NCI-H82 (cell line): ENCODE measurements at regions not wholly inside any gene's neighbourhood (a gene's known extent, or its start where the extent isn't known, plus 50 kb on each side); places are given as distances from the start of the nearest gene placed in this dataset.

Experiments
- DNase-seq: peaks from one replicate; lab custom pipeline; 2025; lab: John Stamatoyannopoulos, UW

GRCh38 chr6:165748390-165748789 lies 85.3 kb upstream of the PDE10A start:
- no peak for DNase-seq

GRCh38 chr6:165747963-165748362 lies 84.9 kb upstream of the PDE10A start:
- no peak for DNase-seq

DNA sequence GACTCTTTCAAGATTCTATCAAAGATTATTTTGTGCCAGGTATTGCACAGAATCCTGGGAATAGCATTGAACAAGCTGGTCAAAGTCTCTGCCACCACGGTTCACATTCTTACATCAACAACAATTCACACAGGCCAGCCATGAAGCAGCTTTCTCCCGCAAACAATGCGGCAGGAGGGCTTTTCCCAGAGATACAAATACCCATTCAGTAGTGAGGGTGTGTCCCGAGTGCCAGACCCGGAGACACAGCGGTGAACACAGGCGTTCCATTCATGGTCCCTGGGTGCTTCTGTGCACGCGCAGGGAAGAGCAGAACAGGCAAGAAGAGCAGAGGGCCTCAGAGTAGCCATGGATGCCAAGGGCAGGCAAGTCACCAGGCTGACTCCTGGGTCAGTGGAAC lies 83.3 kb upstream of the PDE10A start:
- DNase-seq = no peak

DNA sequence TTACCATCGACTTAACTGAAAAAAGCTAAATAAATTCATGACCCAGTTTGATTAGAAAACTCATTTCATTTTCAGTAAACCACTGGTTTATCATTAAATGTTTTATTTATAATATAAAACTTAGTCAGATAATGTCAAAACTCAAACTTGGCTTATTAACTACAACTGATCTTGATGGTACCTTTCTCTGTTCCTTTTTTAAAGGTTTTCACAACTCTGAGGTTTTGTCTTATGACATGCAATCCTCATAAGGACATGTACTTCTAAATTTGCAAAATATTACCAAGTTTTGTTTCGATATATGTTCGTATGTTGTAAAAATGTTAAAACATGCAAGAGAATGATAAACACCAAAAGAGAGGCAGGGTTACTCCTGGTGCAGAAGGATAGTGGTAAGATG lies 82.5 kb upstream of the PDE10A start:
- DNase-seq = no peak

- DNase-seq = no peak
Measured at GRCh38 chr6:165744555-165745228, 81.7 kb upstream of the PDE10A start.

- DNase-seq = no peak
Measured at GRCh38 chr6:165743366-165743898, 80.4 kb upstream of the PDE10A start.

GRCh38 chr6:165742047-165742446 lies 79.0 kb upstream of the PDE10A start:
- no peak for DNase-seq

DNA sequence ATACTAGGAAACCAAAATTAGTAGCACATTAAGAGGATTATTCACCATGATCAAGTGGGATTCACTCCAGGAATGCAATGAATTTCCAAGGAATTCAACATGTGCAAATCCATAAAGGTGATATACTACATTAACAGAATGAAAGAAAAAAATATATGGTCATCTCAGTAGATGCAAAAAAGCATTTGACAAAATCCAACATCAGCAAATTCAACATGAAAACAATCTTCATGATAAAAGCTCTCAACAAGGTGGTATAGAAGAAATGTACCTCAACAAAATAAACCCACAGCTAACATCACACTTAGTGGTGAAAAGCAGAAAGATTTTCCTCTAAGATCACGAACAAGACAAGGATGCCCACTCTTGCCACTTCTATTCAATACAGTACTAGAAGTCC lies 74.4 kb upstream of the PDE10A start:
- no peak for DNase-seq

DNA sequence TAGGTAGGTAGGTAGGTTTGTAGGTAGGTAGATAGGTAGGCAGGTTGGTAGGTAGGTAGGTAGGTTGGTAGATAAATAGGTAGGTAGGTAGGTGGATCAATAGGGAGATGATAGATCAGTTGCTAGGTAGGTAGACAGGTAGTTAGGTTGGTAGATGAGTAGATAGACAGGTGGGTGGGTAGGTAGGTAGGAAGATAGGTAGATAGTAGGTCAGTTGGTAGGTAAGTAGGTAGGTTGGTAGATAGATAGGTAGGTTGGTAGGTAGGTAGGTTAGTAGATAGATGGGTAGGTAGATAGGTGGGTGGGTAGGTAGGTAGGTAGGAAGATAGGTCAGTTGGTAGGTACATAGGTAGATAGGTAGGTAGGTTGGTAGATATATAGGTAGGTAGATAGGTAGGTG lies 72.0 kb upstream of the PDE10A start:
- DNase-seq = no peak

- DNase-seq = no peak
Measured at GRCh38 chr6:165733489-165733791, 70.4 kb upstream of the PDE10A start.

GRCh38 chr6:165732696-165733488 lies 69.9 kb upstream of the PDE10A start:
- no peak for DNase-seq

GRCh38 chr6:165729307-165729936 lies 66.4 kb upstream of the PDE10A start:
- DNase-seq = peak; percentile 43

DNA sequence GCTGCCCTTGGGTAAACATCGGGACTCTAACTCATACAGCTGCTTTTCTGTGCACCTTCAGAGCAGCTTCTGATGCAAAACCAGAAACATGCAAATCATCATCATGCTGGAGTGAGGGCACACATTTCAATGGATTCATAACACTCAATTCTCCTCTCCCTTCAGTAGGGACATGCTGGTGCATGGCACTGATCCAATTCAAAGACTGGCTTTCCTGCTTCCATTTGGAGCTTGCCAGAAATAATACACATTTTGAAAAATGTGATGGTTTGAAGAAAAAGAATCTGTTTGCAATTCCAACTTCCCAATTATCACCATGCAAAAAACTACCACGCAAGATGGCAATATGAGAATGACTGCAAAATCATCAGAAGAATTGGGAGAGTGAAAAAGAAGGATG lies 65.2 kb upstream of the PDE10A start:
- DNase-seq = no peak

DNA sequence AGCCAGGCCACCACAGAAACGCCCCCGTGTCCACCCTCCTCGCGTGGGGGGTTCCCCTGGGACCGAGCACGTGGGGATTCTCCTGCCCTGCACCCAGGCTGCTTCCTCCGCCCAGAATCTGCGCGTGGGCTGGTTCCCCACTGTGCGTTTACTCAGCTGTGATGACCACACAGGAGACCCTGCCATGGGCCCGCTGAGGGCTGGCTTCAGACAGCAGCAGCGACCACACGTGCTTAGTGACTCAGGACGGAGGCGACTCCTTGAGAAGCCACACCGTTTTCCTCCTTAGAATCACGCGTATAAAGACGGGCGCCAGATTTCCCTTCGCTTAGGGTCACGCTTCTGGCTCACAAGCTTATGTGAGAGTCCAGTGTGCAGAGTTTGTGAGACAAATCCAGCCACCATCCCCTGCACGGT lies 63.9 kb upstream of the PDE10A start:
- DNase-seq = no peak

DNA sequence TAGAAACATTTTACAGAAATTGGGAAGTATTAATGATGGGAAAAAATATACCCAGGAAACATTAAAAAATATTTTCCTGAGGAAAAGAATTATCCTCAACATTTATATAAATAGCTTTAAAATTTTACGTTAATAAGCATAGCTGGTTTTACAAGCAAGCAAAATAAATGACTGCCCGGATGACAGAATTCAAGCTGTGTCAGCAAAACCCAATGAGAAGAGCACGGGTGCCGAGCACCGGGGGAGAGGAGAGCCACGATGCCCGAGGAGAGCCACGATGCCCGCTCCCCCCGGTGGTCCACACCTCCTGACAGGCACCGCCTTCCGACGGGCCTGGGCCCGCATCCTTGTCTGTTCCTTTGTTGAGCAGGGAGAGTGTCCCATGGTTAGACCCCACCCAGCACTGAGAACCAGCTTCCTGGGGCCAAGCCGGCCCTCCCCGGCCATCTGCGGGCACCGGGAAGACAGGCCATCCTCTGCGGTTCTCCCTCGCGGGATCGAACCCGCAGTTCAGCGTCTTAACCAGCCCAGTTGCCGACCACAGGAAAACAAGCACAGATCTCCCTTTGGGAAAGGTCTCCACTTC lies 63.3 kb upstream of the PDE10A start:
- no peak for DNase-seq

DNA sequence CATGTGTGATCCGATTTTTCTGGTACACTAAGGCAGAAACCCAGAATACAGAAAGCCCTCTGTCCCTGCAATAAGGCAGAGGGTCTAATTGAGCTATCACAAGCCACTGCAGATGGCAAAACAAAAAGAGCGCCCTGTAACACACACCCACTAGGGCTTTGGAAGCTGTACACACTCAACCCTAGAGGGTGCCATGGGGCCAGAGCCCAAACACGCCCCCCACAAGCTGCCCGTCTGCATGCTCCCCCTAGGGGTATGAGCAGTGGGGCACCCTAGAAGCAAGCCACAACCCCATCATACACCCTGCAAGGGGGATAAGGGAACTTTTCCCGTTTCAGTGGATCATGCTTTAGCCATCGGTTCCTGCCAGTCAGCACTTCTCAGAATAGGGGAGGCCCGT lies 62.2 kb upstream of the PDE10A start:
- DNase-seq = no peak

- DNase-seq = no peak
Measured at GRCh38 chr6:165723326-165723725, 60.3 kb upstream of the PDE10A start.

DNA sequence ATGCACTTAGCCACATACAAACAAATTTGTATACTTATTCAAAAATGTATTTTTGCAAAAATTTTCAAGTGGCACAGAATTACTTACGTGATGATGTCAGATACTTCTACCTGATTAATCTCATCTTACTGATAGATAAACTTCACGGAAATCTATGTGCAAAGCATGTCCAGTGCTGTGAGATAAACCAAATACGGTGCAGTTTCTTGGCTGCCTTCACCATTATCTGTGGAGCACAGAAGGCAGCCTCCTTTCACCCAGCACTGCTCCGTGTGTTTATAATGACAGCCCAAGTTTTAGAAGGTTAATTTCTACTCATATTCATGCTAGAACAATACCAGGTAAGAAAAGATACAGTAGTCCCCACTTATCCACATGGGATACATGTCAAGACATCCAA lies 59.0 kb upstream of the PDE10A start:
- no peak for DNase-seq

DNA sequence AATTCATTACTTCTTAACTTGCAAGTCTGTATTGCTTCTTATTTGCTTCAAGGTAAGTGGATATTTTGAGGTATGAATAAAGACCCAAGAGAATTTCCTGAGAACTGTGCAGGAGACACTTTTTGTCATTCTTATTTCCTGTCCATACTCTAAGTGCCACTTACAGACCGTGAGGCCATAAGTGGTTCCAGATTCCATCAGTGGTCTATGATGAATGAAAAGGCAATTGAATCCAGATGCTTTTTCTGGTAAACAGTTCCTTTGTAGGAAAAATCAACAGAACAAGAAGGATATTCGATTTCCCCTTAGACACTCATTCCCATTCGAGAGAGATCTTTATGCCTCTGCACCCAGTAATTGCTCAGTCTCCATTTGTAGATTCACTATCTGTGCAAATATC lies 58.3 kb upstream of the PDE10A start:
- no peak for DNase-seq

DNA sequence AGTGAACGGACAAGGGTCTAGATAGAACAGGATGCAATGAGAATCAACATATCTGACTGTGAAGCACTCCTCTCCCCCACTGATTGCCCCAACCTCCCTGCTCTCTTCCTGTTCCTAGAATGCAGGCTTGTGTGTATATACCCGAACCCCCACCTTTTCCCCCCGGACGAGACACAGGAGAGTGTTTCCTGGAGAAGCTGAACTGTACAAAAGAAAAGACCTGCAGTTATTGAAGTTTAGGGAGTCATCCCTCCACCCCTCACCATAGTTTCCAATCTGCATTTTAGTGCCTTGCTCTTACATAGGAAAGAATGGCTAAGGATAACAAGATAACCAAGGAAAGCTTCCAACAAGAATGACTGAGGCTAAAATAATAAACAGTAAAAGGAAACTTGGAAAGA lies 55.5 kb upstream of the PDE10A start:
- no peak for DNase-seq

- no peak for DNase-seq
Measured at GRCh38 chr6:165717732-165718465, 54.9 kb upstream of the PDE10A start.

GRCh38 chr6:165716886-165717285 lies 53.8 kb upstream of the PDE10A start:
- no peak for DNase-seq
